ENCODE measurements at regions not wholly inside any gene's neighbourhood (a gene's known extent, or its start where the extent isn't known, plus 50 kb on each side); places are given as distances from the start of the nearest gene placed in this dataset.
A peak's percentile ranks its signal among the peaks of the same experiment; 100 is the strongest.
"Not testable (repeated sequence)": the region's sequence is repeated elsewhere in the genome, so short reads cannot be mapped to it uniquely, and the experiment has no call there.

- in situ Hi-C loops (cut with MboI; ENCODE audit: low pct_unique_long_range_greater_than_20kb in 2 of 9, low sequenced_read_pairs in 9 of 9, unreplicated experiment in 9 of 9) = no loop called here
- no peak overlapping the region for H3K27ac ChIP-seq
- no peak overlapping the region for H3K4me3 ChIP-seq
- WGBS, 10 experiments = 0 to 100% (median 80%) methylated on average over 1 to 4 of the region's 5 CpGs; no CpG with 5 or more reads in 1 of the 10 experiments
- no peak for ATAC-seq (replicated peaks in 6 of 8)
- H3K4me1 ChIP-seq (replicated peaks in 1 of 2) = peaks cover 0 to 6% of the 10 kb centered on the region in 2 donors
Measured at GRCh38 chr2:192957425-192957824, 762.7 kb upstream of the TMEFF2 start.

GRCh38 chr2:192953116-192953515, 758.4 kb upstream of the TMEFF2 start:
- Histone ChIP-seq H3K4me1 (replicated peaks in 1 of 2) (no peaks in the 10 kb centered on the region), H3K27ac (no peak overlapping the region), H3K4me3 (no peak overlapping the region)
- no peak for ATAC-seq (replicated peaks in 6 of 8)
- WGBS, 10 experiments = 100% methylated on average over 1 of the region's 1 CpG; no CpG with 5 or more reads in 7 of the 10 experiments
- in situ Hi-C loops (cut with MboI; ENCODE audit: low pct_unique_long_range_greater_than_20kb in 2 of 9, low sequenced_read_pairs in 9 of 9, unreplicated experiment in 9 of 9) = no loop called here

GRCh38 chr2:192952245-192952644, 757.5 kb upstream of the TMEFF2 start:
- in situ Hi-C loops (cut with MboI; ENCODE audit: low pct_unique_long_range_greater_than_20kb in 2 of 9, low sequenced_read_pairs in 9 of 9, unreplicated experiment in 9 of 9) = no loop called here
- no peak overlapping the region for H3K27ac ChIP-seq
- no peaks in the 10 kb centered on the region for H3K4me1 ChIP-seq (replicated peaks in 1 of 2)
- 10 to 100% (median 73%) methylated on average over 1 to 2 of the region's 2 CpGs; no CpG with 5 or more reads in 4 of the 10 experiments for WGBS, 10 experiments
- H3K4me3 ChIP-seq = no peak overlapping the region
- ATAC-seq (replicated peaks in 6 of 8) = no peak

GRCh38 chr2:192948316-192948715, 753.6 kb upstream of the TMEFF2 start:
- no peak for ATAC-seq (replicated peaks in 6 of 8)
- Histone ChIP-seq H3K4me1 (replicated peaks in 1 of 2) (no peaks in the 10 kb centered on the region), H3K27ac (no peak overlapping the region), H3K4me3 (no peak overlapping the region)
- in situ Hi-C loops (cut with MboI; ENCODE audit: low pct_unique_long_range_greater_than_20kb in 2 of 9, low sequenced_read_pairs in 9 of 9, unreplicated experiment in 9 of 9) = no loop called here
- WGBS, 10 experiments = 0 to 77% (median 49%) methylated on average over 1 to 3 of the region's 3 CpGs; no CpG with 5 or more reads in 1 of the 10 experiments

GRCh38 chr2:192947352-192947751, 752.6 kb upstream of the TMEFF2 start:
- 36 to 100% (median 100%) methylated on average over 1 of the region's 1 CpG; no CpG with 5 or more reads in 2 of the 10 experiments for whole genome bisulfite sequencing, 10 experiments
- Histone ChIP-seq H3K4me3 (no peak overlapping the region), H3K27ac (no peak overlapping the region), H3K4me1 (replicated peaks in 1 of 2) (no peaks in the 10 kb centered on the region)
- in situ Hi-C loops (cut with MboI; ENCODE audit: low pct_unique_long_range_greater_than_20kb in 2 of 9, low sequenced_read_pairs in 9 of 9, unreplicated experiment in 9 of 9) = no loop called here
- no peak for ATAC-seq (replicated peaks in 6 of 8)

- ATAC-seq (replicated peaks in 6 of 8) = no peak
- 14 to 100% (median 100%) methylated on average over 1 of the region's 1 CpG; no CpG with 5 or more reads in 5 of the 10 experiments for WGBS, 10 experiments
Measured at GRCh38 chr2:192940767-192941166, 746.0 kb upstream of the TMEFF2 start.

GRCh38 chr2:192932376-192932775, 737.6 kb upstream of the TMEFF2 start:
- no peak overlapping the region for H3K4me3 ChIP-seq
- no peaks in the 10 kb centered on the region for H3K4me1 ChIP-seq (replicated peaks in 1 of 2)
- no peak for ATAC-seq (replicated peaks in 6 of 8)
- WGBS, 10 experiments = 0 to 50% (median 0%) methylated on average over 1 of the region's 1 CpG
- in situ Hi-C loops (cut with MboI; ENCODE audit: low pct_unique_long_range_greater_than_20kb in 2 of 9, low sequenced_read_pairs in 9 of 9, unreplicated experiment in 9 of 9) = no loop called here
- no peak overlapping the region for H3K27ac ChIP-seq

More at GRCh38 chr2:192940767-192941166, 746.0 kb upstream of the TMEFF2 start:
- H3K4me3 ChIP-seq = no peak overlapping the region
- H3K4me1 ChIP-seq (replicated peaks in 1 of 2) = no peaks in the 10 kb centered on the region
- no peak overlapping the region for H3K27ac ChIP-seq
- in situ Hi-C loops (cut with MboI; ENCODE audit: low pct_unique_long_range_greater_than_20kb in 2 of 9, low sequenced_read_pairs in 9 of 9, unreplicated experiment in 9 of 9) = no loop called here

GRCh38 chr2:192921631-192922030, 726.9 kb upstream of the TMEFF2 start:
- H3K27ac ChIP-seq; ATAC-seq (replicated peaks in 6 of 8); H3K4me3 ChIP-seq; in situ Hi-C loops (cut with MboI; ENCODE audit: low pct_unique_long_range_greater_than_20kb in 2 of 9, low sequenced_read_pairs in 9 of 9, unreplicated experiment in 9 of 9); H3K4me1 ChIP-seq (replicated peaks in 1 of 2): not testable (repeated sequence)
- WGBS, 10 experiments = 20 to 100% (median 40%) methylated on average over 1 to 2 of the region's 4 CpGs; no CpG with 5 or more reads in 7 of the 10 experiments

- Histone ChIP-seq H3K4me3 (no peak overlapping the region), H3K4me1 (replicated peaks in 1 of 2) (no peaks in the 10 kb centered on the region), H3K27ac (no peak overlapping the region)
- ATAC-seq (replicated peaks in 6 of 8) = no peak
- in situ Hi-C loops (cut with MboI; ENCODE audit: low pct_unique_long_range_greater_than_20kb in 2 of 9, low sequenced_read_pairs in 9 of 9, unreplicated experiment in 9 of 9) = no loop called here
Measured at GRCh38 chr2:192901446-192901845, 706.7 kb upstream of the TMEFF2 start.

GRCh38 chr2:192899466-192899865, 704.7 kb upstream of the TMEFF2 start:
- in situ Hi-C loops (cut with MboI; ENCODE audit: low pct_unique_long_range_greater_than_20kb in 2 of 9, low sequenced_read_pairs in 9 of 9, unreplicated experiment in 9 of 9) = no loop called here
- no peaks in the 10 kb centered on the region for H3K4me1 ChIP-seq (replicated peaks in 1 of 2)
- WGBS, 10 experiments = 20 to 100% (median 72%) methylated on average over 1 to 3 of the region's 3 CpGs; no CpG with 5 or more reads in 5 of the 10 experiments
- no peak for ATAC-seq (replicated peaks in 6 of 8)
- H3K27ac ChIP-seq = no peak overlapping the region
- H3K4me3 ChIP-seq = no peak overlapping the region

- in situ Hi-C loops (cut with MboI; ENCODE audit: low pct_unique_long_range_greater_than_20kb in 2 of 9, low sequenced_read_pairs in 9 of 9, unreplicated experiment in 9 of 9); H3K27ac ChIP-seq; ATAC-seq (replicated peaks in 6 of 8): not testable (repeated sequence)
Measured at GRCh38 chr2:192893976-192894375, 699.2 kb upstream of the TMEFF2 start.

GRCh38 chr2:192888109-192888508, 693.4 kb upstream of the TMEFF2 start:
- in situ Hi-C loops (cut with MboI; ENCODE audit: low pct_unique_long_range_greater_than_20kb in 2 of 9, low sequenced_read_pairs in 9 of 9, unreplicated experiment in 9 of 9) = no loop called here
- peak in 3 of 8 experiments; percentile 32 to 71 (median 52) for ATAC-seq (replicated peaks in 6 of 8)
- no peak overlapping the region for H3K4me3 ChIP-seq
- H3K4me1 ChIP-seq (replicated peaks in 1 of 2) = no peaks in the 10 kb centered on the region
- no peak overlapping the region for H3K27ac ChIP-seq

More at GRCh38 chr2:192893976-192894375, 699.2 kb upstream of the TMEFF2 start:
- H3K4me3 ChIP-seq; H3K4me1 ChIP-seq (replicated peaks in 1 of 2): not testable (repeated sequence)
- WGBS, 10 experiments = 72 to 100% methylated on average over 1 to 5 of the region's 29 CpGs; no CpG with 5 or more reads in 8 of the 10 experiments

- Histone ChIP-seq H3K27ac (no peak overlapping the region), H3K4me1 (replicated peaks in 1 of 2) (no peaks in the 10 kb centered on the region), H3K4me3 (no peak overlapping the region)
- 13 to 100% (median 86%) methylated on average over 1 of the region's 1 CpG; no CpG with 5 or more reads in 3 of the 10 experiments for WGBS, 10 experiments
- peak in 3 of 8 experiments; percentile 13 to 23 (median 17) for ATAC-seq (replicated peaks in 6 of 8)
- in situ Hi-C loops (cut with MboI; ENCODE audit: low pct_unique_long_range_greater_than_20kb in 2 of 9, low sequenced_read_pairs in 9 of 9, unreplicated experiment in 9 of 9) = no loop called here
Measured at GRCh38 chr2:192887337-192887736, 692.6 kb upstream of the TMEFF2 start.

GRCh38 chr2:192886636-192887035, 691.9 kb upstream of the TMEFF2 start:
- no peak for ATAC-seq (replicated peaks in 6 of 8)
- Histone ChIP-seq H3K4me3 (no peak overlapping the region), H3K27ac (no peak overlapping the region), H3K4me1 (replicated peaks in 1 of 2) (no peaks in the 10 kb centered on the region)
- 0 to 100% (median 67%) methylated on average over 1 of the region's 1 CpG; no CpG with 5 or more reads in 3 of the 10 experiments for WGBS, 10 experiments
- in situ Hi-C loops (cut with MboI; ENCODE audit: low pct_unique_long_range_greater_than_20kb in 2 of 9, low sequenced_read_pairs in 9 of 9, unreplicated experiment in 9 of 9) = no loop called here

Data from motor neuron (in vitro differentiated cells).